ENCODE measurements at regions not wholly inside any gene's neighbourhood (a gene's known extent, or its start where the extent isn't known, plus 50 kb on each side); places are given as distances from the start of the nearest gene placed in this dataset.

DNA sequence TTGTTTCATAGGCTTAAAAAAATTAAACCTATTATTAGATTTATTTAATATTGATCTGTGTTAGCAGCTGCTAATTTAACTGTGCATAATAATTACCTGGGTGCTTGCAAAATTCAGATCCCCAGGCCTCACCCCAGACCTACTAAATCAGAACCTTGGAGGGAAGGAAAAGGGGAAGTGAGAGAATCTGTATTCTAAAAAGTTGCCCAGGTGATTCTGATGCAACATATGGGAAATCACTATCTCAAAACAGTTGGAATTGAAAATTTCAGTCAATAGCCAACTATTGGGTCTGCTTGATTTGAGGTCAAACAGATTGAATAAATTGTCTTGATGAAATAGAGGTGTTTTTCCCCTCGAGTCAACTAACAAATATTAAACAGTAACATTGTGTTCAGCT lies 538.5 kb upstream of the ADAMTS9 start:
- TF ChIP-seq, protein P1, sequence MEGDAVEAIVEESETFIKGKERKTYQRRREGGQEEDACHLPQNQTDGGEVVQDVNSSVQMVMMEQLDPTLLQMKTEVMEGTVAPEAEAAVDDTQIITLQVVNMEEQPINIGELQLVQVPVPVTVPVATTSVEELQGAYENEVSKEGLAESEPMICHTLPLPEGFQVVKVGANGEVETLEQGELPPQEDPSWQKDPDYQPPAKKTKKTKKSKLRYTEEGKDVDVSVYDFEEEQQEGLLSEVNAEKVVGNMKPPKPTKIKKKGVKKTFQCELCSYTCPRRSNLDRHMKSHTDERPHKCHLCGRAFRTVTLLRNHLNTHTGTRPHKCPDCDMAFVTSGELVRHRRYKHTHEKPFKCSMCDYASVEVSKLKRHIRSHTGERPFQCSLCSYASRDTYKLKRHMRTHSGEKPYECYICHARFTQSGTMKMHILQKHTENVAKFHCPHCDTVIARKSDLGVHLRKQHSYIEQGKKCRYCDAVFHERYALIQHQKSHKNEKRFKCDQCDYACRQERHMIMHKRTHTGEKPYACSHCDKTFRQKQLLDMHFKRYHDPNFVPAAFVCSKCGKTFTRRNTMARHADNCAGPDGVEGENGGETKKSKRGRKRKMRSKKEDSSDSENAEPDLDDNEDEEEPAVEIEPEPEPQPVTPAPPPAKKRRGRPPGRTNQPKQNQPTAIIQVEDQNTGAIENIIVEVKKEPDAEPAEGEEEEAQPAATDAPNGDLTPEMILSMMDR (IDR thresholded peaks at IDR 0.05; ENCODE audit: insufficient read depth, low read depth, low read length), result no peak
- TF ChIP-seq EZH2 (IDR thresholded peaks at IDR 0.05; ENCODE audit: insufficient read depth, low read length), result no peak
